ENCODE measurements at regions not wholly inside any gene's neighbourhood (a gene's known extent, or its start where the extent isn't known, plus 50 kb on each side); places are given as distances from the start of the nearest gene placed in this dataset.

- TF ChIP-seq CTCF (IDR thresholded peaks at IDR 0.05) (no peak), POLR2A (IDR thresholded peaks at IDR 0.05) (no peak)
- WGBS, 2 donors, result 58 to 63% methylated on average over 17 of the region's 17 CpGs
- Histone ChIP-seq H3K4me1 (no peaks in the 10 kb centered on the region), H3K4me3 (no peak overlapping the region), H3K27me3 (no peaks in the 10 kb centered on the region), H3K27ac (no peak overlapping the region), H3K9me3 (no peaks in the 10 kb centered on the region), H3K36me3 (replicated peaks in 1 of 2; ENCODE audit: insufficient read depth in 1 of 2, low read depth in 2 of 2) (no peaks in the 10 kb centered on the region)
- no peak for DNase-seq
- intact Hi-C loops (cut with DNase I), result no loop called here
- ATAC-seq, result no peak
These were observed 183.2 kb upstream of the SOX1 start for GRCh38 chr13:111883571-111884343.

- no peaks in the 10 kb centered on the region for H3K9me3 ChIP-seq
- TF ChIP-seq CTCF (IDR thresholded peaks at IDR 0.05), result no peak
- no peak for TF ChIP-seq POLR2A (IDR thresholded peaks at IDR 0.05)
- no peak overlapping the region for H3K27ac ChIP-seq
- H3K36me3 ChIP-seq (replicated peaks in 1 of 2; ENCODE audit: insufficient read depth in 1 of 2, low read depth in 2 of 2), result no peaks in the 10 kb centered on the region
- no peak overlapping the region for H3K4me3 ChIP-seq
- DNase-seq, result no peak
- intact Hi-C loops (cut with DNase I), result no loop called here
- no peaks in the 10 kb centered on the region for H3K4me1 ChIP-seq
- H3K27me3 ChIP-seq, result peaks cover 0 to 6% of the 10 kb centered on the region in 2 donors
- no peak for ATAC-seq
- WGBS, 2 donors, result 51 to 56% methylated on average over 7 of the region's 7 CpGs
These were observed 180.6 kb upstream of the SOX1 start for GRCh38 chr13:111886217-111886945.

GRCh38 chr13:111893071-111893606 is 173.8 kb upstream of the SOX1 start:
- Histone ChIP-seq H3K27ac (no peak overlapping the region), H3K4me1 (no peaks in the 10 kb centered on the region), H3K36me3 (replicated peaks in 1 of 2; ENCODE audit: insufficient read depth in 1 of 2, low read depth in 2 of 2) (no peaks in the 10 kb centered on the region), H3K27me3 (peaks cover 0 to 15% of the 10 kb centered on the region in 2 donors), H3K4me3 (no peak overlapping the region), H3K9me3 (no peaks in the 10 kb centered on the region)
- DNase-seq (no peak), ATAC-seq (no peak)
- WGBS, 2 donors, result 9 to 12% methylated on average over 39 of the region's 39 CpGs
- TF ChIP-seq CTCF (IDR thresholded peaks at IDR 0.05) (no peak), POLR2A (IDR thresholded peaks at IDR 0.05) (no peak)
- intact Hi-C loops (cut with DNase I), result no loop called here

GRCh38 chr13:111893607-111894443 is 173.1 kb upstream of the SOX1 start:
- DNase-seq (no peak), ATAC-seq (no peak)
- intact Hi-C loops (cut with DNase I), result no loop called here
- 13 to 16% methylated on average over 27 to 35 of the region's 35 CpGs for WGBS, 2 donors
- H3K4me3 ChIP-seq, result no peak overlapping the region
- H3K4me1 ChIP-seq, result no peaks in the 10 kb centered on the region
- no peaks in the 10 kb centered on the region for H3K36me3 ChIP-seq (replicated peaks in 1 of 2; ENCODE audit: insufficient read depth in 1 of 2, low read depth in 2 of 2)
- H3K27ac ChIP-seq, result no peak overlapping the region
- H3K9me3 ChIP-seq, result no peaks in the 10 kb centered on the region
- peaks cover 0 to 15% of the 10 kb centered on the region in 2 donors for H3K27me3 ChIP-seq
- no peak for TF ChIP-seq POLR2A (IDR thresholded peaks at IDR 0.05)
- TF ChIP-seq CTCF (IDR thresholded peaks at IDR 0.05), result no peak

All from body of pancreas (tissue), 4 donors.